Stimulated activated CD4-positive, alpha-beta T cell treated with anti-CD3 and anti-CD28 coated beads, Interleukin-12 subunit alpha, Interleukin-12 subunit beta, amount 100 ng/mL, for 4 hours (primary cell): ENCODE measurements at regions not wholly inside any gene's neighbourhood (a gene's known extent, or its start where the extent isn't known, plus 50 kb on each side); places are given as distances from the start of the nearest gene placed in this dataset.
"Not testable (repeated sequence)": the region's sequence is repeated elsewhere in the genome, so short reads cannot be mapped to it uniquely, and the experiment has no call there.

Source experiments
- DNase-seq: peaks from one replicate; pipeline ENCODE4 v3.0.0-alpha.2; 2020

DNA sequence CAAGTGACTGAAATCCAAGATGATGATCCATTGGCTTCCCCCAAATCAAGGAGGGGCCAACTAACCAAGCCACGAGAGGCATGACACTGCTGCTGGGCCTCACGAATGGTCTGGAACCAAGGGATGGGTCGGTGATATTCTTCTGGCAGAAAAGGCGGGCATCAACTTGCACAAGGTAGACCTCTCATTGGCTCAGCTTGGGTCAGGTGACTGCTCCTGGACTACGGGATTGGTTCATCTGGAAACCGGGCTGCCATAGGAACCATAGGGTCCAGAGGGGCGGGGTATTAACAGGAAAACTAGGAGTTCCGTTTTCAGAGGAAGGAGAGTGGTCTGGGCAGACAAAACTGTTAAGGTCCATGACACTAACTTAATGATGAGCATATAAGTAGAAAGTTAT is 100.9 kb downstream of the TFAP2C start:
- DNase-seq = no peak

DNA sequence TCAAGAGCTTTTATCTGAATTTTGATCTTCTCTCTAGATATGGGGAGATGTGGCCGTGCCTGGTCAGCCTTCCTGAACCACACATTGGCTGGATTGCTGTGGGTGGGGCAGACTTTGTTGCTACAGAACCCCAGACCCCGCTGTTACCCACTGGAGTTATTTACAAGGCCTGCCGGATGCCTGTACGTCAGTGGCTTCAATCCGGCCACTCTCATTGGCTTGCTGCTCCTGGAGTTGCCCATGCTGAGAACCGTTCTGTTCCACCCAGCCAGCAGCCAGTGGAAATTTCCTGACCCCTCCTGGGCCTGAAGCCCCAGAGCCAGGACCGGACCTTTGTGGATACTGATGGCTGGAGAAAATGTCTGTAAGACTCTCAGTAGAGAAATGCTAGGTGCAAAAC is 101.9 kb downstream of the TFAP2C start:
- no peak for DNase-seq

- no peak for DNase-seq
Observed at GRCh38 chr20:56731476-56731875, 102.4 kb downstream of the TFAP2C start.

- DNase-seq = no peak
Observed at GRCh38 chr20:56733967-56734366, 104.9 kb downstream of the TFAP2C start.

DNA sequence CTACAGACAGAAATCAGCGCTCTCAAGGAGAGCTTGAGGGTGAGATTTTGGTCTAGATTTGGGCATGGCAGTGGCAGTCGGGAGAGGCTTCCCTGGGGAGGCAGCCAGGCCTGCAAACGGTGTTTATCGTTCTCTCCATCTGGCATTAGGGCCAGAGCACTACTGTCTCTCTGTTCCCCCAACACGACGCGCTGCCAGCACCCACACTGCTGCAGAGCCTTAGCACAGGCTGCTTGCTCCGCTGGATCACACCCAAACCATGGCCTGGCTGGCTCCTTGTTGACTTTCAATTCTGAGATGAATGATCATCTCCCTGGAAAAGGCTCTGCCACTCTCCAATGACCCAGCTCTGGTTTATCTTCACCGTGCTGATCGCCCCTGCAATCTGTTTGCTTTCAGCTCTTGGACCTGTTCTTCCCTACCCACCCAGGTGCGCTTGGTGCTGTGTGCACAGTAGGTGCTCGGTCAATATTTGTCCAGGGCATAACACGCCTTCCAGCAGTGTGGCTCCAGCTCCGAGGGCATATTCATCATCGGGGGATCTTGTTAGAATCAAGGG is 106.1 kb downstream of the TFAP2C start:
- DNase-seq = no peak

DNA sequence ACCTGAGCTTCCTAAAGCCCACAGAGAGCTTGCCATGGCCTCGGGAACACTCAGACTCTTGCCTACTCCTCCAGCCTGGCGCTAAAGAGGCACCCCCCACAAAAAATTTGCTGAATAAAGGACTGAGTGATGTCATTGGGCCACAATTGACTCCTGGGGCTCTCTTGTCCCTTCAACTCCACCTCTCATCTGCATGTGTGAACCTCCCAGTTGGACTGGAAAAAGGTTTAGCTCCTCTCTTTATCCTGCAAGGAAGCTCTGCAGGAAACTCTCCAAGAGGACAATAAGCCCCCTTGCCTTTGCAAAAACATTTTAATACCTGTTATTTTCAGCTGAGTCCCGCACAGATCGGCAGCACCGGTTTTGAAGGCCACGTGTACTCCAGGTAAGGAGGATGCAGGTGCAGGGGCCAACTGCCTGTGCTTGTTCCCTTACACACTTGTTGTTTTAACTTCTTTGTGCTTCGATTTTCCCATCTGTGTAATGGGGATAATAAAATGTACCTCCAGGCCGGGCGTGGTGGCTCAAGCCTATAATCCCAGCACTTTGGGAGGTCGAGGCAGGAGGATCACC is 107.3 kb downstream of the TFAP2C start:
- DNase-seq = no peak

GRCh38 chr20:56744325-56744821 is 115.3 kb downstream of the TFAP2C start:
- not testable (repeated sequence) for DNase-seq

DNA sequence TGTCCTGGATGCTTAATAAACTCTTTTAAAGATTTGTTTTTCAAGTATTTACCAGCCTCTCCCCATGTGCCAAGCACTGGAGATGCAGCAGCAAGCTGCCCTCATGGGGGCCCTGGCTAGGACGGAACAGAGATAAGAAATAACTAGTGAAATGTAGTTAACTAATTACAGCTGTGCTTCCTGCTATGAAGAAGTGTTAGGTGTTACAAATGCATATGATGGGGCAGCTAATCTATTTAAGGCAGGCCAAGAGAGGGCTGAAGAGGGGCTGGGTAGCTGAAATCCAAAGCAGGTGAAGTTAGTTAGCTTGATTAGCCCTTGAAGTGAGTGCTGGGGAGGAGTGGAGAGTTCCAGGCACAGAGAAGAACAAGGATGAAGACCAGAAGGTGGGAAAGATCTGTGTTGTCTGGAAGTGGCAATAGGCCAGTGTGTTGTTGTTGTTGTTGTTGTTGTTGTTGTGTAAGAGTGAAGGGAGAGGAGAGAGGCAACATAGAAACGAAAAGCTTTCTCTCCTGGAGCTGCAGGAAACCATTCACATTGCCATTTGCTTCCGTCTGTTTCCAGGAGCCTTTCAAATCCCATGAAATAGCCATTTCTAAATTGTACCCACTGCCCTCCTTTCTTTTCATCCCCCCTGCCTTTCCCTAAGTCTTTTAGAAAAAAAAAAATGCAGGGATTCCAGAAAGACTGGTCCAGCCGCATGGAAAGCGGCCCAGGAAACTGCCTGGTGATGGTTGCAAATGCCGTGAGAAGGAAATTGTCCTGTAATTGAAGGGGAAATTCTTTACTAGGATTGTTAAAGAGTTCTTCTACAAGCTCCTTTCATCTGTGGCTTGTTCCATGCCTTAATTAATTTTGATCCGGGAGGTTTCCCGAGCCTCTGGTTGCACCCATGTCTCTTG is 119.6 kb downstream of the TFAP2C start:
- DNase-seq = no peak

DNA sequence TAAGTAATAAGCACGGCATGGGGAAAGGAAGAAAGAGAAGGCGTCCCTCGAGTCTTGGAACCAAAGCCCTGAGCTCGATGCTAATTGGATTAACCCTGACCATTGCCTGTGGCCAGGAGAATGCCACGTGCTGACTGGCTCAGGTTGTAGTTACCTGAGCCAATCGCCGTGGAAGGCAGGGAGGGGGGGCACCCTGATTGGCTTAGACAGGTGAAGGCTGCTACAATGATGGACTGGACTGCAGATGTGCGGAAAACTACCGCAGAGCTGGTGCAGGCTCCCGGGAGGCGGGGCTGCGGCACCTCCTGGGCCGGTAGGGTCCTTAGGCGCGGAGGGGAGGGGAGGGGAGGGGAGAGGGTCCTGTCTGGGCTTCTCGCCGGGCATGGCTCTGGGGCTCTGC is 121.3 kb downstream of the TFAP2C start:
- DNase-seq = no peak

DNA sequence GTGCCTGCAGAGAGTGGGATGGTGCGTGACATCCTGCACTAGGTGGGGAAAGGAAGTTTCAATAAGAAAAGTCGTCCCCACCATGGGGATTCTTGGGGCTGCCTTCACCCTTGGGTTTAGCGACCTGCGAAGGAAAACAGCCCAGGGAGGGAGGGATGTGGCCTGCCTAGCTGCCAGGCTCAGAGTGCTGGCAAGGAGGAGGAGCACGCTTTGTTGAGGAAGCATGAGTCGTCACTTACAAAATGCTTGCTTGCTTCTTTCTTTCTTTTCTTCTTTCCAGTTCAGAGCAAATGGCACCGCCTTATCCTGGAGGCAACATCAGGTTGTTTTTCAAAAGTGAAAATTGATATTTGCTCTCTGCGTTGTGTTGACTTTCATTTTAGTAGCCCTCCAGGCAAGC is 123.2 kb downstream of the TFAP2C start:
- no peak for DNase-seq

DNA sequence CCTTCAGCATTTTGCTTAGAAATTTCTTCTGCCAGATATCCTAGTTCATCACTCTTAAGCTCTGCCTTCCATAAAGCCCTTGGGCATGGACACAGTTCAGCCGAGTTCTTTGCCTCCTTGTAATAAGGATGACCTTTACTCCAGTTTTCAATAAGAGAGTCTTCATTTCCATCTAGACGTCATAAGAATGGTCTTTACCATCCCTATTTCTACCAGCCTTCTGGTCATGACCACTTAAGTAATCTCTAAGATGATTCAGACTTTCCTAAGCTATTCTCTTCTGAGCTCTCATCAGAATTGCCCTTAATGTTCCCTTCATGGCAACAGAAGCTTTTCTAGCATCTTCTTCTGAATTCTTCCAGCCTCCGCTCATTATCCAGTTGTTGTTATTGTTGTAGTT is 126.1 kb downstream of the TFAP2C start:
- DNase-seq = no peak

DNA sequence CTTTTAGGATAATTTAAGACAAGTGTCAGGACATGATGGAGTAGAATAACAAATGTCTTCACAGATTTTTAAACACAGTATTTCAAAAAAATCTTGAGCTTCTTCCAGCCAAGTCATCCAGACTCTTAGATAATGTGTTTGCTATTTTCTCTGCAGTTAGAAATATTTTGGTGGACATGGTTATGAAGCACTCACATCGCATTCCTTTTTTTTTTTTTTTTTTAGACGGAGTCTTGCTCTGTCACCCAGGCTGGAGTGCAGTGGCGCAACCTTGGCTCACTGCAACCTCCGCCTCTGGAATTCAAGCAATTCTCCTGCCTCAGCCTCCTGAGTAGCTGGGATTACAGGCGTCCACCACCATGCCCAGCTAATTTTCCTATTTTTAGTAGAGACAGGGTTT is 127.6 kb downstream of the TFAP2C start:
- DNase-seq = not testable (repeated sequence)

DNA sequence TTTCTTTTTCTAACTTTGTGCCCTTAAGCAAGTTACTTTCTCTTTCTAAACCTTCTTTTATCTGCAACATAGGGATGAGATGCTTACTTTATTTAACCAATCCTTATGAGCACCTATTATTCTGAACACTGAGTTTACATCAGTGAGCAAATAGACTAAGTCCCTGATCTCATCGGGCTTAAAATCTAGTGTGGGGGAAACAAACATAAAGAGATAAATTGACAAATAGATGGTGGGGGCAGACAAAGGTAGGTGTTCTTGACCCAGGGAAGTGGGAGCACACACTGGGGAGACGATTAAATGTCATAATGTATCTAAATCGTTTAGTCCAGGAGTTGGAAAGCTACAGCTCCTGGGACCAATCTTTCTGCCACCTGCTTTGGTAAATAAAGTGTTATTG is 129.6 kb downstream of the TFAP2C start:
- DNase-seq = no peak

DNA sequence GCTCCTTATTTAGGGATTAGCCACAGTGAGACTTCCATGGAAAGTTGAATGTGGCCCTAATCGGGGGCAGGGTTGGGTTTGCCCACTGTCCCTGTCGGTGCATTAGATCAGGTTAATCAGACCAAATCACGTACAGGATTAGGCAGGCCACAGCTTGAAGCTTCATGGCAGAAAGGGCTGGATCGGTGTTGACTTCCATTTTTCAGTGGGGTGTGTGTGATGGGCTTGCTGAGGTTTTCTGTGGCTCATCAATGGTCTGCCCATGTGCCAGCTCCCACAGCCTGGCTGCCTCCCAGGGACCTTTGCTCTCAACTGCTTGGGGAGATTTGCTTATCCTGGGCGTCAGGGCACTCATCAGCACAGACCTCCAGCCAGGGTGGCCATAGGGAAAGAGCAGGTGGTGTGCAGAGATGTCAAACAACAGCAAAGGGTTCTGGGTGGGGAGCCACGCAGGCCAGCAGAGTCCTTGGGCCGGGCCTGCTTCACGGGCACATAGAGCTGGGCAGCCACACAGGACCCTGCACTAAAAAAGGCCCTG is 130.7 kb downstream of the TFAP2C start:
- no peak for DNase-seq

- DNase-seq = no peak
Observed at GRCh38 chr20:56760610-56761009, 131.5 kb downstream of the TFAP2C start.

GRCh38 chr20:56761393-56761792 is 132.3 kb downstream of the TFAP2C start:
- DNase-seq = no peak

- DNase-seq = no peak
Observed at GRCh38 chr20:56762401-56762800, 133.3 kb downstream of the TFAP2C start.

- DNase-seq = no peak
Observed at GRCh38 chr20:56762829-56763228, 133.7 kb downstream of the TFAP2C start.

DNA sequence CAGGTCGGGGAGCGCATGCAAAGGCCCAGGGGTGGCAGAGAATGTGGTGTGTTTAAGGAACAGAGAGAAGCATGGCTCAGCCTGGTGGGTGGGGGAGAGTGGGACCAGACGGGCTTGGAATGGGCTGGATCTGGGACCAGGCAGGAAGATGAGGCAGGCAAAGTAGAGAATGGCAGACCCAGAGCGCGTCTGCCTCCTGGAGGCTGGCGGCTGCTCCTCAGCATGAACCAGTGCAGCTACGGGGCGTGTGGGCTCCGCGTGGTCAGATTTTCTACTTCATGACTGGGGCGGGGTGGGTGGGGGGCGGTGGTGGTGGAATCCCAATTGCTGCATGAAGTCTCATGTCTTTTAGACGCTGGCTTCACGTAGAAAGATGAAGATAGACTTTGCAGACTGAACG is 135.6 kb downstream of the TFAP2C start:
- no peak for DNase-seq

DNA sequence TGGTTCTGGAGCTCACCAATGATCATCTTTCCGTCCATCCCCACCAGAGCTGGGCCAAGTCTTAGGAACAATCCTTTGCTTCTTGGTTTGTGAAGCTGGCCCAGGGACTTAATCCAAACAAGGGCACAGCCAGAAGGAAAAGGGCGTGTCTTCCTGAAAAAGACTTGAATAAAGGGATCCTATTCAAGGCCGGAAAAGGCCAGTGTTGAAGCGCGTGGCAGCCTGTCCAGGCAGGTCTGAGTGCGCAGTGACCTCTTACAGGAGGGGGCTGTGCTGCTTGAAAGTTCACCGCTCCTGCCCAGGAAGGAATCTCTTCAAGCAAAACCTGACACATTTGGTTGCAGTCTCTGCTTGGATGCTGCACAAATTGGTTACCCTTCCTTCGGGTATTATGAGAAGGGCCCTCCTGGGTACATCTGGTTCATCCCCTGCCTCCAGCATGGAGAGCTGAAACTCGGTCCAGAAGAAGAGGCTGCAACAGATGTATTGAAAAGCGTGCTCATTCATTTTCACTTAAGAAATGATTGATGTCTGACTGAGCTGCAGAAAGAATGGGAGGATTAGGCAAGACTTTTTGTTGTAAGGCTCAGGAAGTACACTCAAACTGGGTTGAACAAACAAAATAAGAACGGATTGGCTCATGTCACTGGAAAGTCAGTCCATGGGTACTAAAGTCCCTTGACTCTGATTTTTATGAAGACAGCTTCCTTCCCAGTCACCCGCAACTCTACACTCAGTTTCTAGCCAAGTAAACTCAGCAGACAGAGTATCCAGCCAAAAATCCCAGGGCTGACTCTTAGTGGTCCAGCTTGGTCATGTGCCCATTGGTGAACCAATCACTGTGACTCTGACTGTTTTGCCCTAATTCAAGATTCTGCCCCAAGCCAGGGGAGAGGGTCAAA is 136.3 kb downstream of the TFAP2C start:
- DNase-seq = no peak

- no peak for DNase-seq
Observed at GRCh38 chr20:56766528-56766927, 137.4 kb downstream of the TFAP2C start.

DNA sequence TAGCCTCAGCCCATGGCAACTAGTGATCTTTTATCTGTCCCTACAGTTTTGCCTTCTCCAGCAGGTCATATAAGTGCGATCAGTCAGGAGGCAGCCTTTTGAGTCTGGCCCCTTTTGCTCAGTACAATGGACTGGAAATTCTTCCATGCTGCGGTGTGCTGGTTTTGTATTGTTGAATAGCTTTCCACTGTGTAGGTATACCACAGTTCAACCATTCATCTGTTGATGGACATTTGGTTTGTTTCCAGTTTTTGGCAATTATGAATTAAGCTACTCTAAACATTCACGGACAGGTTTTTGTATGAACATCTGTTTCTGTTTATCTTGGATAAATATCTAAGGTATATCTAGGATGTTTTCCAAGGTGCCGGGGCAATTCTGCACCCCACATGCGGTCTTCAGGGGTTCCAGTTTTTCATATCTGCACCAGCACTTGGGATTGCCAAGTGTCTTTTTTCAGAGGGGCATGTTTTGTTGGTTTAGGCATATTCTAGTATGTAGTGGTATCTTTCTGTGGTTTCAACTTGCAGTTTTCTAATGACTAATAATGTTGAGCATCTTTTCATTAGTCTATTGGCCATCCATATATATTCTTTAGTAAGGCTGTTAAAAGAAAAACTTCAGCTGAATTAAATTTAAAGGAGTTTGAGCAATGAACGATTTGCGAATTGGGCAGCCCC is 141.0 kb downstream of the TFAP2C start:
- DNase-seq = no peak
